ENCODE measurements at regions not wholly inside any gene's neighbourhood (a gene's known extent, or its start where the extent isn't known, plus 50 kb on each side); places are given as distances from the start of the nearest gene placed in this dataset.
"Not testable (repeated sequence)": the region's sequence is repeated elsewhere in the genome, so short reads cannot be mapped to it uniquely, and the experiment has no call there.

GRCh38 chr9:26667882-26668281, 224.7 kb downstream of the CAAP1 start:
- DNase-seq (ENCODE audit: low read depth), result no peak

- no peak for DNase-seq (ENCODE audit: low read depth)
Measured at GRCh38 chr9:26665666-26666065, 226.9 kb downstream of the CAAP1 start.

- DNase-seq (ENCODE audit: low read depth), result not testable (repeated sequence)
Measured at GRCh38 chr9:26664087-26664773, 228.4 kb downstream of the CAAP1 start.

- DNase-seq (ENCODE audit: low read depth), result no peak
Measured at GRCh38 chr9:26662476-26662875, 230.1 kb downstream of the CAAP1 start.

GRCh38 chr9:26658476-26658875, 234.1 kb downstream of the CAAP1 start:
- DNase-seq (ENCODE audit: low read depth), result no peak

GRCh38 chr9:26657958-26658357, 234.6 kb downstream of the CAAP1 start:
- DNase-seq (ENCODE audit: low read depth), result no peak

GRCh38 chr9:26656003-26656870, 236.4 kb downstream of the CAAP1 start:
- DNase-seq (ENCODE audit: low read depth), result no peak

- DNase-seq (ENCODE audit: low read depth), result no peak
Measured at GRCh38 chr9:26655166-26655565, 237.4 kb downstream of the CAAP1 start.

- no peak for DNase-seq (ENCODE audit: low read depth)
Measured at GRCh38 chr9:26650325-26650724, 242.3 kb downstream of the CAAP1 start.

GRCh38 chr9:26643826-26644225, 248.8 kb downstream of the CAAP1 start:
- no peak for DNase-seq (ENCODE audit: low read depth)

GRCh38 chr9:26639761-26640160, 252.8 kb downstream of the CAAP1 start:
- no peak for DNase-seq (ENCODE audit: low read depth)

GRCh38 chr9:26637101-26637500, 255.5 kb downstream of the CAAP1 start:
- no peak for DNase-seq (ENCODE audit: low read depth)

- DNase-seq (ENCODE audit: low read depth), result not testable (repeated sequence)
Measured at GRCh38 chr9:26613851-26614350, 278.7 kb downstream of the CAAP1 start.

GRCh38 chr9:26612211-26612610, 280.4 kb downstream of the CAAP1 start:
- no peak for DNase-seq (ENCODE audit: low read depth)

- no peak for DNase-seq (ENCODE audit: low read depth)
Measured at GRCh38 chr9:26606756-26607155, 285.8 kb downstream of the CAAP1 start.

- no peak for DNase-seq (ENCODE audit: low read depth)
Measured at GRCh38 chr9:26605367-26605766, 287.2 kb downstream of the CAAP1 start.

- no peak for DNase-seq (ENCODE audit: low read depth)
Measured at GRCh38 chr9:26604076-26604662, 288.4 kb downstream of the CAAP1 start.

GRCh38 chr9:26603617-26604016, 289.0 kb downstream of the CAAP1 start:
- DNase-seq (ENCODE audit: low read depth), result no peak

GRCh38 chr9:26597542-26598149, 295.0 kb downstream of the CAAP1 start:
- no peak for DNase-seq (ENCODE audit: low read depth)

- no peak for DNase-seq (ENCODE audit: low read depth)
Measured at GRCh38 chr9:26579056-26579455, 313.5 kb downstream of the CAAP1 start.

- DNase-seq (ENCODE audit: low read depth), result no peak
Measured at GRCh38 chr9:26574898-26575440, 317.6 kb downstream of the CAAP1 start.

- no peak for DNase-seq (ENCODE audit: low read depth)
Measured at GRCh38 chr9:26574256-26574655, 318.3 kb downstream of the CAAP1 start.
